ENCODE measurements at regions not wholly inside any gene's neighbourhood (a gene's known extent, or its start where the extent isn't known, plus 50 kb on each side); places are given as distances from the start of the nearest gene placed in this dataset.

GRCh38 chr5:173819521-173819920 lies 68.6 kb upstream of the CPEB4 start:
- no peak overlapping the region for H3K4me3 Mint-ChIP-seq (ENCODE audit: unreplicated experiment)
- no peaks in the 10 kb centered on the region for H3K36me3 Mint-ChIP-seq (ENCODE audit: unreplicated experiment)
- no peak for DNase-seq
- peaks cover 31% of the 10 kb centered on the region for H3K4me1 Mint-ChIP-seq (ENCODE audit: low read depth, unreplicated experiment)
- H3K9me3 Mint-ChIP-seq (ENCODE audit: unreplicated experiment), result peaks cover 2% of the 10 kb centered on the region
- no peak for TF ChIP-seq CTCF (IDR thresholded peaks at IDR 0.05; ENCODE audit: partially characterized antibody, unreplicated experiment)
- no peak overlapping the region for H3K27ac Mint-ChIP-seq (ENCODE audit: unreplicated experiment)
- peaks cover 4% of the 10 kb centered on the region for H3K27me3 Mint-ChIP-seq (ENCODE audit: unreplicated experiment)

GRCh38 chr5:173823274-173823644 lies 64.9 kb upstream of the CPEB4 start:
- Mint-ChIP-seq H3K4me1 (ENCODE audit: low read depth, unreplicated experiment) (peaks cover 21% of the 10 kb centered on the region), H3K9me3 (ENCODE audit: unreplicated experiment) (no peaks in the 10 kb centered on the region), H3K27ac (ENCODE audit: unreplicated experiment) (no peak overlapping the region), H3K36me3 (ENCODE audit: unreplicated experiment) (peaks cover 14% of the 10 kb centered on the region), H3K4me3 (ENCODE audit: unreplicated experiment) (no peak overlapping the region), H3K27me3 (ENCODE audit: unreplicated experiment) (peaks cover 6% of the 10 kb centered on the region)
- no peak for TF ChIP-seq CTCF (IDR thresholded peaks at IDR 0.05; ENCODE audit: partially characterized antibody, unreplicated experiment)
- no peak for DNase-seq

- Mint-ChIP-seq H3K27me3 (ENCODE audit: unreplicated experiment) (peaks cover 6% of the 10 kb centered on the region), H3K4me3 (ENCODE audit: unreplicated experiment) (no peak overlapping the region), H3K9me3 (ENCODE audit: unreplicated experiment) (no peaks in the 10 kb centered on the region), H3K36me3 (ENCODE audit: unreplicated experiment) (peaks cover 14% of the 10 kb centered on the region), H3K4me1 (ENCODE audit: low read depth, unreplicated experiment) (peaks cover 21% of the 10 kb centered on the region), H3K27ac (ENCODE audit: unreplicated experiment) (no peak overlapping the region)
- TF ChIP-seq CTCF (IDR thresholded peaks at IDR 0.05; ENCODE audit: partially characterized antibody, unreplicated experiment), result no peak
- no peak for DNase-seq
Observed at GRCh38 chr5:173823721-173824567, 64.2 kb upstream of the CPEB4 start.

- Mint-ChIP-seq H3K9me3 (ENCODE audit: unreplicated experiment) (no peaks in the 10 kb centered on the region), H3K36me3 (ENCODE audit: unreplicated experiment) (peaks cover 14% of the 10 kb centered on the region), H3K27me3 (ENCODE audit: unreplicated experiment) (peaks cover 8% of the 10 kb centered on the region), H3K27ac (ENCODE audit: unreplicated experiment) (no peak overlapping the region), H3K4me3 (ENCODE audit: unreplicated experiment) (no peak overlapping the region), H3K4me1 (ENCODE audit: low read depth, unreplicated experiment) (peaks cover 21% of the 10 kb centered on the region)
- TF ChIP-seq CTCF (IDR thresholded peaks at IDR 0.05; ENCODE audit: partially characterized antibody, unreplicated experiment), result no peak
- DNase-seq, result no peak
Observed at GRCh38 chr5:173825215-173825865, 62.8 kb upstream of the CPEB4 start.

- peaks cover 16% of the 10 kb centered on the region for H3K4me1 Mint-ChIP-seq (ENCODE audit: low read depth, unreplicated experiment)
- no peak for TF ChIP-seq CTCF (IDR thresholded peaks at IDR 0.05; ENCODE audit: partially characterized antibody, unreplicated experiment)
Observed at GRCh38 chr5:173826086-173826427, 62.1 kb upstream of the CPEB4 start.

More at GRCh38 chr5:173826086-173826427, 62.1 kb upstream of the CPEB4 start:
- peaks cover 8% of the 10 kb centered on the region for H3K27me3 Mint-ChIP-seq (ENCODE audit: unreplicated experiment)
- H3K9me3 Mint-ChIP-seq (ENCODE audit: unreplicated experiment), result no peaks in the 10 kb centered on the region
- H3K36me3 Mint-ChIP-seq (ENCODE audit: unreplicated experiment), result peaks cover 14% of the 10 kb centered on the region
- H3K27ac Mint-ChIP-seq (ENCODE audit: unreplicated experiment), result no peak overlapping the region
- DNase-seq, result no peak
- H3K4me3 Mint-ChIP-seq (ENCODE audit: unreplicated experiment), result no peak overlapping the region
